H1 (cell line): ENCODE measurements at regions not wholly inside any gene's neighbourhood (a gene's known extent, or its start where the extent isn't known, plus 50 kb on each side); places are given as distances from the start of the nearest gene placed in this dataset.

Experiments
- CTCF ChIA-PET: fragments of 300-600 bp; sonication (Branson Sonifier 250); formaldehyde crosslinking; loops from one replicate; lab custom pipeline; 2021; ENCODE audit not compliant: partially characterized antibody; lab: Charles Lee
- POLR2A ChIA-PET: fragments of 300-600 bp; sonication (Branson Sonifier 250); formaldehyde crosslinking; loops from one replicate; lab custom pipeline; 2021; ENCODE audit warnings: inconsistent platforms; ENCODE audit not compliant: partially characterized antibody; lab: Charles Lee
- DNase-seq, 2 experiments: peaks; one replicate each; pipeline versions ENCODE4 v3.0.0 to v3.0.0-alpha.2; 2010 to 2022; ENCODE audit warnings: low spot score in 2 of 2, low read depth in 1 of 2, mixed read lengths in 1 of 2
- FAIRE-seq: peaks from 2 replicates; lab custom pipeline; 2011; peaks lifted over from hg19 to GRCh38; lab: Jason Lieb, UNC
- H2AFZ ChIP-seq: 2 replicates; pipeline ENCODE4 v1.8.1; 2012; ENCODE audit warnings: low read length, inconsistent platforms
- H2AK5ac ChIP-seq: 2 replicates; pipeline ENCODE4 v1.6.1; 2013; ENCODE audit warnings: low read depth, low read length
- H2BK120ac ChIP-seq: replicated peaks from 2 replicates; pipeline ENCODE3; 2013; ENCODE audit warnings: low read depth, low read length, inconsistent platforms
- H2BK12ac ChIP-seq: 2 replicates; pipeline ENCODE4 v1.6.1; 2013; ENCODE audit warnings: low read depth, low read length
- H2BK15ac ChIP-seq: 2 replicates; pipeline ENCODE4 v1.6.1; 2013; ENCODE audit warnings: low read length
- H2BK20ac ChIP-seq: 2 replicates; pipeline ENCODE4 v1.6.1; 2013; ENCODE audit warnings: low read length
- H2BK5ac ChIP-seq: 2 replicates; pipeline ENCODE4 v1.6.1; 2013; ENCODE audit warnings: low read depth, low read length
- H3K14ac ChIP-seq: 2 replicates; pipeline ENCODE4 v1.6.1; 2013; ENCODE audit warnings: inconsistent platforms; ENCODE audit not compliant: insufficient read length
- H3K18ac ChIP-seq: 2 replicates; pipeline ENCODE4 v1.6.1; 2013; ENCODE audit warnings: low read length; ENCODE audit errors: extremely low read depth
- H3K23ac ChIP-seq: 2 replicates; pipeline ENCODE4 v1.6.1; 2013; ENCODE audit warnings: inconsistent platforms; ENCODE audit not compliant: insufficient read length
- H3K23me2 ChIP-seq: 2 replicates; pipeline ENCODE4 v1.6.1; 2013; ENCODE audit warnings: low read depth, low read length
- H3K27ac ChIP-seq: 2 replicates; pipeline ENCODE4 v1.6.1; 2011; ENCODE audit warnings: low read depth, low read length, inconsistent platforms
- H3K27me3 ChIP-seq, 4 experiments: replicated peaks in 1 of 4; 1 replicate in 1 of 4; 2 replicates in 3 of 4; pipeline versions ENCODE4 v1.6.1 to v1.8.1; 2011 to 2013; ENCODE audit warnings: low read length in 3 of 4, mild to moderate bottlenecking in 3 of 4, inconsistent platforms in 2 of 4, mixed read lengths in 2 of 4, moderate library complexity in 1 of 4; ENCODE audit not compliant: control insufficient read depth in 3 of 4, insufficient read depth in 3 of 4; ENCODE audit errors: extremely low read depth in 1 of 4
- H3K36me3 ChIP-seq, 4 experiments: 2 replicates each; pipeline versions ENCODE4 v1.6.1 to v1.8.1; 2011 to 2013; ENCODE audit warnings: mild to moderate bottlenecking in 4 of 4, low read length in 3 of 4, moderate library complexity in 2 of 4, control low read depth in 1 of 4, inconsistent platforms in 1 of 4; ENCODE audit not compliant: insufficient read depth in 4 of 4, control insufficient read depth in 2 of 4
- H3K4ac ChIP-seq: replicated peaks from 2 replicates; pipeline ENCODE3; 2013; ENCODE audit warnings: low read length, low read depth, mixed read lengths, inconsistent platforms; ENCODE audit not compliant: insufficient read length
- H3K4me1 ChIP-seq, 4 experiments: replicated peaks in 1 of 4; 1 replicate in 1 of 4; 2 replicates in 3 of 4; pipeline versions ENCODE4 v1.6.1 to v1.8.1; 2011 to 2013; ENCODE audit warnings: low read length in 3 of 4, inconsistent platforms in 2 of 4, mixed read lengths in 1 of 4; ENCODE audit not compliant: insufficient read depth in 4 of 4, control insufficient read depth in 3 of 4
- H3K4me2 ChIP-seq, 2 experiments: 2 replicates each; pipeline versions ENCODE4 v1.6.1 to v1.8.1; 2011 to 2013; ENCODE audit warnings: low read depth in 2 of 2, low read length in 2 of 2, control low read depth in 1 of 2, inconsistent platforms in 1 of 2, mild to moderate bottlenecking in 1 of 2; ENCODE audit not compliant: insufficient read depth in 1 of 2
- H3K4me3 ChIP-seq, 4 experiments: fragments of 200-600, 300-600 bp in 1 of 4; sonication (generic), shearing (Covaris generic), sonication (Bioruptor Twin) in 1 of 4; 2 replicates each; pipeline versions ENCODE4 v1.5.1 to v1.8.1; 2011 to 2016; ENCODE audit warnings: low read length in 4 of 4, low read depth in 3 of 4, control low read depth in 2 of 4, inconsistent platforms in 2 of 4, mild to moderate bottlenecking in 2 of 4, mixed read lengths in 1 of 4, moderate library complexity in 1 of 4; ENCODE audit not compliant: insufficient read depth in 2 of 4; ENCODE audit errors: extremely low read depth in 1 of 4
- H3K56ac ChIP-seq: replicated peaks from 2 replicates; pipeline ENCODE3; 2013; ENCODE audit warnings: low read depth, mild to moderate bottlenecking, mixed read lengths, low read length, inconsistent platforms; ENCODE audit not compliant: insufficient read length
- H3K79me1 ChIP-seq: 2 replicates; pipeline ENCODE4 v1.6.1; 2013; ENCODE audit warnings: low read depth, low read length, control low read depth
- H3K79me2 ChIP-seq, 2 experiments: 2 replicates each; pipeline versions ENCODE4 v1.6.1 to v1.8.1; 2012 to 2013; ENCODE audit warnings: low read length in 2 of 2, mild to moderate bottlenecking in 2 of 2, inconsistent platforms in 1 of 2; ENCODE audit not compliant: insufficient read depth in 2 of 2, control insufficient read depth in 1 of 2
- H3K9ac ChIP-seq, 4 experiments: replicated peaks in 1 of 4; 1 replicate in 1 of 4; 2 replicates in 3 of 4; pipeline versions ENCODE4 v1.6.1 to v1.8.1; 2011 to 2013; ENCODE audit warnings: low read depth in 3 of 4, low read length in 3 of 4, control low read depth in 2 of 4, mild to moderate bottlenecking in 2 of 4, moderate library complexity in 2 of 4, inconsistent platforms in 1 of 4; ENCODE audit errors: extremely low read depth in 1 of 4
- H3K9me3 ChIP-seq, 2 experiments: 2 replicates each; pipeline versions ENCODE4 v1.6.1 to v1.8.1; 2012 to 2013; ENCODE audit warnings: mild to moderate bottlenecking in 2 of 2, moderate library complexity in 2 of 2, control low read depth in 1 of 2, inconsistent platforms in 1 of 2, low read depth in 1 of 2, low read length in 1 of 2, mixed read lengths in 1 of 2; ENCODE audit not compliant: insufficient read depth in 2 of 2
- H4K20me1 ChIP-seq, 2 experiments: replicated peaks in 1 of 2; 2 replicates each; pipeline versions ENCODE3 to v1.8.1; 2011 to 2013; ENCODE audit warnings: inconsistent platforms in 2 of 2, low read length in 2 of 2, mild to moderate bottlenecking in 1 of 2; ENCODE audit not compliant: insufficient read depth in 2 of 2, control insufficient read depth in 1 of 2
- H4K5ac ChIP-seq: 2 replicates; pipeline ENCODE4 v1.6.1; 2013; ENCODE audit warnings: low read length, low read depth, mixed read lengths, inconsistent platforms; ENCODE audit not compliant: insufficient read length
- H4K8ac ChIP-seq: 2 replicates; pipeline ENCODE4 v1.8.0; 2013; ENCODE audit warnings: mild to moderate bottlenecking, moderate library complexity, low read length, inconsistent platforms; ENCODE audit not compliant: insufficient read depth; ENCODE audit errors: extremely low read depth
- H4K91ac ChIP-seq: replicated peaks from 2 replicates; pipeline ENCODE3; 2013; ENCODE audit warnings: low read length, mixed read lengths, inconsistent platforms; ENCODE audit not compliant: insufficient read length
- ATF3 ChIP-seq: IDR thresholded peaks from 2 replicates; pipeline ENCODE4 v1.6.1; 2011; ENCODE audit warnings: low read depth, mild to moderate bottlenecking, low read length; ENCODE audit not compliant: insufficient read depth
- CEBPB ChIP-seq: IDR thresholded peaks from 2 replicates; pipeline ENCODE4 v1.6.1; 2012; ENCODE audit warnings: low read depth, low read length
- E2F6 ChIP-seq: IDR thresholded peaks from 2 replicates; pipeline ENCODE4 v1.6.1; 2012; ENCODE audit warnings: inconsistent platforms
- EP300 ChIP-seq, 2 experiments: IDR thresholded peaks; 1 replicate in 1 of 2; 2 replicates in 1 of 2; pipeline ENCODE4 v1.6.1; 2011 to 2012; ENCODE audit warnings: low read depth in 2 of 2, low read length in 2 of 2, mild to moderate bottlenecking in 2 of 2, borderline replicate concordance in 1 of 2, inconsistent platforms in 1 of 2, moderate library complexity in 1 of 2
- MAFK ChIP-seq: IDR thresholded peaks from 2 replicates; pipeline ENCODE4 v1.6.1; 2012; ENCODE audit warnings: low read depth, mild to moderate bottlenecking, improper control_type of control experiment, low read length
- POLR2A ChIP-seq, 2 experiments: IDR thresholded peaks; 1 replicate in 1 of 2; 2 replicates in 1 of 2; pipeline ENCODE4 v1.6.1; 2011; ENCODE audit warnings: low read depth in 2 of 2, low read length in 2 of 2, mild to moderate bottlenecking in 2 of 2; ENCODE audit errors: control extremely low read depth in 1 of 2
- POLR2AphosphoS5 ChIP-seq: IDR thresholded peaks from 2 replicates; pipeline ENCODE4 v1.6.1; 2011; ENCODE audit warnings: low read depth, low read length
- RAD21 ChIP-seq, 2 experiments: IDR thresholded peaks in 1 of 2; conservative IDR thresholded peaks in 1 of 2; 2 replicates each; pipeline ENCODE4 v1.6.1; 2011; ENCODE audit warnings: low read depth in 2 of 2, low read length in 2 of 2, improper control_type of control experiment in 1 of 2, inconsistent platforms in 1 of 2, mild to moderate bottlenecking in 1 of 2, moderate library complexity in 1 of 2
- SIRT6 ChIP-seq: IDR thresholded peaks from one replicate; pipeline ENCODE4 v1.7.1; 2012; ENCODE audit warnings: low read length, inconsistent platforms
- SP2 ChIP-seq: IDR thresholded peaks from 2 replicates; pipeline ENCODE4 v1.6.1; 2012; ENCODE audit warnings: mild to moderate bottlenecking, low read length, inconsistent platforms
- TAF7 ChIP-seq: optimal IDR thresholded peaks from 2 replicates; pipeline ENCODE3; 2011; ENCODE audit warnings: low read depth, mild to moderate bottlenecking, inconsistent platforms, low read length, moderate library complexity, borderline replicate concordance
- WGBS, 2 experiments: shearing (Covaris generic) in 1 of 2; methylation state at CpG; one replicate each; pipeline versions ENCODE4 v1.1.6 to v1.1.7; 2013 to 2015; ENCODE audit warnings: low lambda C conversion rate in 2 of 2, mixed read lengths in 2 of 2, inconsistent platforms in 1 of 2, low coverage in 1 of 2, missing lambda C conversion rate in 1 of 2; ENCODE audit not compliant: insufficient replicate concordance in 2 of 2, insufficient coverage in 1 of 2, insufficient read length in 1 of 2; ENCODE audit errors: extremely low coverage in 1 of 2, missing lambda C conversion rate in 1 of 2; 5-methylcytosine and 5-hydroxymethylcytosine counted together

- no peak overlapping the region for H2BK5ac ChIP-seq
- no peak overlapping the region for H2BK15ac ChIP-seq
- no peaks in the 10 kb centered on the region for H4K20me1 ChIP-seq
- no peak overlapping the region for H4K91ac ChIP-seq
- H3K56ac ChIP-seq, result no peak overlapping the region
- H3K27ac ChIP-seq, result no peak overlapping the region
- CTCF ChIA-PET, result interaction anchor here (1.0 kb wide), 1 partner anchor 13 kb away, joined by 3 read pairs; no protein-coding TSS in a partner anchor
- H3K4me1 ChIP-seq, result no peaks in the 10 kb centered on the region
- no peak overlapping the region for H3K4me3 ChIP-seq
- no peaks in the 10 kb centered on the region for H3K79me2 ChIP-seq
- WGBS, 2 experiments, result 87% methylated on average over 3 of the region's 3 CpGs; no CpG with 5 or more reads in 1 of the 2 experiments
- no peak overlapping the region for H2BK12ac ChIP-seq
- H3K4me2 ChIP-seq, result no peak overlapping the region
- no peaks in the 10 kb centered on the region for H3K27me3 ChIP-seq
- no peak overlapping the region for H2AK5ac ChIP-seq
- no peak for FAIRE-seq
- H3K9ac ChIP-seq, result no peak overlapping the region
- no peak overlapping the region for H2AFZ ChIP-seq
- no peak overlapping the region for H3K23ac ChIP-seq
- H4K8ac ChIP-seq, result no peak overlapping the region
- H2BK120ac ChIP-seq, result no peak overlapping the region
- POLR2A ChIA-PET, result interaction anchor here (0.6 kb wide), 1 partner anchor 114 kb away, joined by 3 read pairs; no protein-coding TSS in a partner anchor
- no peak for DNase-seq
- H3K9me3 ChIP-seq, result no peaks in the 10 kb centered on the region
- no peak overlapping the region for H3K14ac ChIP-seq
- H3K18ac ChIP-seq, result no peak overlapping the region
- no peaks in the 10 kb centered on the region for H3K36me3 ChIP-seq
- no peak overlapping the region for H3K4ac ChIP-seq
- H3K79me1 ChIP-seq, result no peaks in the 10 kb centered on the region
- no peak overlapping the region for H2BK20ac ChIP-seq
- no peaks in the 10 kb centered on the region for H3K23me2 ChIP-seq
- H4K5ac ChIP-seq, result no peak overlapping the region
- TF ChIP-seq RAD21 (IDR thresholded peaks at IDR 0.05 in 1 of 2, conservative IDR thresholded peaks at IDR 0.05 in 1 of 2; ENCODE audit: low read depth in 2 of 2, low read length in 2 of 2) (no peak), POLR2AphosphoS5 (no peak), SP2 (no peak), EP300 (IDR thresholded peaks at IDR 0.05; ENCODE audit: borderline replicate concordance in 1 of 2, low read depth in 2 of 2, low read length in 2 of 2) (no peak), MAFK (no peak), SIRT6 (no peak), POLR2A (IDR thresholded peaks at IDR 0.05; ENCODE audit: control extremely low read depth in 1 of 2, low read depth in 2 of 2, low read length in 2 of 2) (no peak), E2F6 (no peak), ATF3 (no peak), CEBPB (no peak), TAF7 (no peak)
Measured at GRCh38 chr13:81184556-81185265, 843.8 kb upstream of the SPRY2 start.
